ENCODE measurements at regions not wholly inside any gene's neighbourhood (a gene's known extent, or its start where the extent isn't known, plus 50 kb on each side); places are given as distances from the start of the nearest gene placed in this dataset.

DNA sequence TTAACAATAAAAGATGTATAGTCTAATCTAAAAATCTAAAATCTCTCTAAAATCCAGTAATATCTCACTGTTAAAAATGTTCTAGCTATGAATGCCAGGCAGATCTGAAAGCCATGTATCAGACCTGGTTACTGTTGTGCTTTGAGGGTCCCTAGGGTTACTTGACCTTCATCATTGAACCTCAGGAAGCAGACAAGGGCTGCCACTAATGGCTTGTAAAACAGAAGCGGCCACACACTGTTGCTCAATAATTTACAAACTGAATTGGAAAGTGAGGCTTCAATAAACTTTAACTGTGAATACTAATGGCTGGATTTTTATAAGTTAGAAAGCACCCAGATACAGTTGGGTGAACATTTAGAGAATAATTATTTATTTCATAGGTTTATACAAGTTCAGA lies 198.0 kb upstream of the RPS23 start:
- no peak for TF ChIP-seq POLR2A (IDR thresholded peaks at IDR 0.05)
- TF ChIP-seq EP300 (IDR thresholded peaks at IDR 0.05): no peak
- TF ChIP-seq CTCF (IDR thresholded peaks at IDR 0.05): no peak
- Histone ChIP-seq H3K36me3 (no peaks in the 10 kb centered on the region), H3K27me3 (no peaks in the 10 kb centered on the region), H3K9me3 (no peaks in the 10 kb centered on the region), H3K4me1 (no peaks in the 10 kb centered on the region), H3K4me3 (no peak overlapping the region), H3K27ac (no peak overlapping the region)
- no peak for DNase-seq (ENCODE audit: low spot score in 2 of 2)
- 59 to 70% methylated on average over 1 of the region's 1 CpG for WGBS, 2 donors

- Histone ChIP-seq H3K4me1 (no peaks in the 10 kb centered on the region), H3K9me3 (no peaks in the 10 kb centered on the region), H3K36me3 (no peaks in the 10 kb centered on the region), H3K4me3 (no peak overlapping the region), H3K27ac (no peak overlapping the region), H3K27me3 (no peaks in the 10 kb centered on the region)
- no peak for DNase-seq (ENCODE audit: low spot score in 2 of 2)
- TF ChIP-seq EP300 (IDR thresholded peaks at IDR 0.05) (no peak), CTCF (IDR thresholded peaks at IDR 0.05) (no peak), POLR2A (IDR thresholded peaks at IDR 0.05) (no peak)
Observed at GRCh38 chr5:82473262-82473661, 195.1 kb upstream of the RPS23 start.

GRCh38 chr5:82470185-82470994 lies 192.2 kb upstream of the RPS23 start:
- H3K9me3 ChIP-seq: no peaks in the 10 kb centered on the region
- TF ChIP-seq CTCF (IDR thresholded peaks at IDR 0.05) (no peak), EP300 (IDR thresholded peaks at IDR 0.05) (no peak), POLR2A (IDR thresholded peaks at IDR 0.05) (no peak)
- no peaks in the 10 kb centered on the region for H3K27me3 ChIP-seq
- no peaks in the 10 kb centered on the region for H3K36me3 ChIP-seq
- no peak overlapping the region for H3K4me3 ChIP-seq
- H3K4me1 ChIP-seq: peaks cover 0 to 6% (median 0%) of the 10 kb centered on the region in 4 donors
- no peak overlapping the region for H3K27ac ChIP-seq
- DNase-seq (ENCODE audit: low spot score in 2 of 2): no peak
- 81 to 84% methylated on average over 6 of the region's 6 CpGs for WGBS, 2 donors

GRCh38 chr5:82466986-82467561 lies 188.9 kb upstream of the RPS23 start:
- peak overlapping the region in 1 of 4 donors; percentile 58 for H3K27ac ChIP-seq
- WGBS, 2 donors: 40 to 42% methylated on average over 6 of the region's 6 CpGs

More at GRCh38 chr5:82466986-82467561, 188.9 kb upstream of the RPS23 start:
- DNase-seq (ENCODE audit: low spot score in 2 of 2): peak in 1 of 2 donors; percentile 18
- Histone ChIP-seq H3K36me3 (no peaks in the 10 kb centered on the region), H3K4me1 (peaks cover 0 to 6% (median 0%) of the 10 kb centered on the region in 4 donors), H3K4me3 (peak overlapping the region in 3 of 4 donors; percentile 11 to 34 (median 13)), H3K9me3 (peaks cover 0 to 6% (median 2%) of the 10 kb centered on the region in 4 donors), H3K27me3 (no peaks in the 10 kb centered on the region)
- no peak for TF ChIP-seq POLR2A (IDR thresholded peaks at IDR 0.05)
- TF ChIP-seq EP300 (IDR thresholded peaks at IDR 0.05): no peak
- peak in 4 of 5 experiments; percentile 7 to 15 (median 12) for TF ChIP-seq CTCF (IDR thresholded peaks at IDR 0.05)

Data from tibial nerve (tissue), 4 donors.